ENCODE measurements at regions not wholly inside any gene's neighbourhood (a gene's known extent, or its start where the extent isn't known, plus 50 kb on each side); places are given as distances from the start of the nearest gene placed in this dataset.

- Histone ChIP-seq H3K4me1 (ENCODE audit: low read length) (no peaks in the 10 kb centered on the region), H3K36me3 (replicated peaks; ENCODE audit: low read depth, low read length) (no peaks in the 10 kb centered on the region), H3K9me3 (ENCODE audit: insufficient read depth, low read length) (no peaks in the 10 kb centered on the region), H3K4me3 (ENCODE audit: low read length) (no peak overlapping the region), H2AFZ (ENCODE audit: low read depth, low read length) (no peak overlapping the region), H4K20me1 (ENCODE audit: insufficient read depth, low read length) (no peaks in the 10 kb centered on the region), H3K9ac (ENCODE audit: low read length) (no peak overlapping the region), H3K79me2 (ENCODE audit: low read length) (no peaks in the 10 kb centered on the region), H3K27ac (ENCODE audit: low read length) (no peak overlapping the region), H3K27me3 (ENCODE audit: low read depth, low read length) (peaks cover 28% of the 10 kb centered on the region), H3K4me2 (ENCODE audit: low read length) (no peak overlapping the region)
- TF ChIP-seq EZH2phosphoT487 (IDR thresholded peaks at IDR 0.05; ENCODE audit: low read depth): no peak
- no peak for TF ChIP-seq CTCF (IDR thresholded peaks at IDR 0.05; ENCODE audit: low read depth, low read length)
Observed at GRCh38 chr17:77569846-77570564, 388.5 kb upstream of the TNRC6C start.

- no peak overlapping the region for H3K27ac ChIP-seq (ENCODE audit: low read length)
- no peaks in the 10 kb centered on the region for H3K9me3 ChIP-seq (ENCODE audit: insufficient read depth, low read length)
- H3K4me1 ChIP-seq (ENCODE audit: low read length): no peaks in the 10 kb centered on the region
- H3K79me2 ChIP-seq (ENCODE audit: low read length): no peaks in the 10 kb centered on the region
- H3K9ac ChIP-seq (ENCODE audit: low read length): no peak overlapping the region
- TF ChIP-seq EZH2phosphoT487 (IDR thresholded peaks at IDR 0.05; ENCODE audit: low read depth) (no peak), CTCF (IDR thresholded peaks at IDR 0.05; ENCODE audit: low read depth, low read length) (no peak)
- no peaks in the 10 kb centered on the region for H3K36me3 ChIP-seq (replicated peaks; ENCODE audit: low read depth, low read length)
- H3K27me3 ChIP-seq (ENCODE audit: low read depth, low read length): peaks cover 25% of the 10 kb centered on the region
- no peaks in the 10 kb centered on the region for H4K20me1 ChIP-seq (ENCODE audit: insufficient read depth, low read length)
- H2AFZ ChIP-seq (ENCODE audit: low read depth, low read length): no peak overlapping the region
- no peak overlapping the region for H3K4me3 ChIP-seq (ENCODE audit: low read length)
- H3K4me2 ChIP-seq (ENCODE audit: low read length): no peak overlapping the region
Observed at GRCh38 chr17:77570565-77570898, 388.0 kb upstream of the TNRC6C start.

GRCh38 chr17:77571155-77571981, 387.1 kb upstream of the TNRC6C start:
- Histone ChIP-seq H3K27me3 (ENCODE audit: low read depth, low read length) (peaks cover 21% of the 10 kb centered on the region), H3K79me2 (ENCODE audit: low read length) (no peaks in the 10 kb centered on the region), H3K36me3 (replicated peaks; ENCODE audit: low read depth, low read length) (no peaks in the 10 kb centered on the region), H3K4me2 (ENCODE audit: low read length) (no peak overlapping the region), H3K9me3 (ENCODE audit: insufficient read depth, low read length) (no peaks in the 10 kb centered on the region), H4K20me1 (ENCODE audit: insufficient read depth, low read length) (no peaks in the 10 kb centered on the region), H3K4me3 (ENCODE audit: low read length) (no peak overlapping the region), H3K27ac (ENCODE audit: low read length) (no peak overlapping the region), H3K4me1 (ENCODE audit: low read length) (no peaks in the 10 kb centered on the region), H3K9ac (ENCODE audit: low read length) (no peak overlapping the region), H2AFZ (ENCODE audit: low read depth, low read length) (no peak overlapping the region)
- TF ChIP-seq EZH2phosphoT487 (IDR thresholded peaks at IDR 0.05; ENCODE audit: low read depth) (no peak), CTCF (IDR thresholded peaks at IDR 0.05; ENCODE audit: low read depth, low read length) (no peak)

- H3K79me2 ChIP-seq (ENCODE audit: low read length): no peaks in the 10 kb centered on the region
- no peaks in the 10 kb centered on the region for H3K4me1 ChIP-seq (ENCODE audit: low read length)
- H3K27me3 ChIP-seq (ENCODE audit: low read depth, low read length): peaks cover 21% of the 10 kb centered on the region
- H3K9ac ChIP-seq (ENCODE audit: low read length): no peak overlapping the region
- H3K4me2 ChIP-seq (ENCODE audit: low read length): no peak overlapping the region
- TF ChIP-seq EZH2phosphoT487 (IDR thresholded peaks at IDR 0.05; ENCODE audit: low read depth) (no peak), CTCF (IDR thresholded peaks at IDR 0.05; ENCODE audit: low read depth, low read length) (no peak)
- no peaks in the 10 kb centered on the region for H3K9me3 ChIP-seq (ENCODE audit: insufficient read depth, low read length)
- no peak overlapping the region for H3K4me3 ChIP-seq (ENCODE audit: low read length)
- no peak overlapping the region for H2AFZ ChIP-seq (ENCODE audit: low read depth, low read length)
- no peaks in the 10 kb centered on the region for H4K20me1 ChIP-seq (ENCODE audit: insufficient read depth, low read length)
- H3K36me3 ChIP-seq (replicated peaks; ENCODE audit: low read depth, low read length): no peaks in the 10 kb centered on the region
- no peak overlapping the region for H3K27ac ChIP-seq (ENCODE audit: low read length)
Observed at GRCh38 chr17:77572065-77572601, 386.4 kb upstream of the TNRC6C start.

All from OCI-LY3 (cell line).